ENCODE measurements at regions not wholly inside any gene's neighbourhood (a gene's known extent, or its start where the extent isn't known, plus 50 kb on each side); places are given as distances from the start of the nearest gene placed in this dataset.
"Not testable (repeated sequence)": the region's sequence is repeated elsewhere in the genome, so short reads cannot be mapped to it uniquely, and the experiment has no call there.

GRCh38 chr9:107571148-107571547, 81.6 kb upstream of the KLF4 start:
- DNase-seq, result no peak

DNA sequence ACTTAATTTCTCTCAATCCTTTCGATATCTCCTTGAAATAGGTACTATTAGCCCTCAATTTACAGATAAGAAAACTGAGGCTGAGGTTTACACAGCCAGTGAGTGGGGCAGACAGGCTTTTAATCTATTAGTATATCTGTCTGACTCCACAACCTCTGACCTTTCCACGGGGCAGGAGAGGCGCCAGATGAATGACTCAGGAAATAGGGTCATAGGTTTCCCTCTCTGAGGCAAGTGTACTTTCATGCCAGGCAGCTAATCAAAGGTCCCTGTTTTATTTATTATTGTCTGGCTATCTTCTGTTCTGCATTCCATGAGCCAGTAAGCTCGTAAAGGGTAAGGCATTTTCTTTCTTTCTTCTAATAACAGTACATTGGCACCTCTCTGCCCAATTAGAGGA, 79.6 kb upstream of the KLF4 start:
- no peak for DNase-seq

DNA sequence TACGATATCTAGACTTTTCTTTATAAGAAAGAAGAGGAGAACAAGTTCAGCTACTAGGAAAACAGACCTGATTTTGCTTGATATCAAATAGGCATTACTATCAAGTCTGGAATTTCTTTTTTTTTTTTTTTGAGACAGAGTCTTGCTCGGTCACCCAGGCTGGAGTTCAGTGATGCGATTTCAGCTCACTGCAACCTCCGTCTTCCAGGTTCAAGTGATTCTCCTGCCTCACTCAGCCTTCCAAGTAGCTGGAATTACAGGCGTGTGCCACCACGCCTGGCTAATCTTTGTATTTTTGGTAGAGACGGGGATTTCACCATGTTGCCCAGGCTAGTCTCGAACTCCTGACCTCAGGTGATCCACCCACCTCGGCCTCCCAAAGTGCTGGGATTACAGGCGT, 78.8 kb upstream of the KLF4 start:
- not testable (repeated sequence) for DNase-seq

GRCh38 chr9:107567462-107567861, 77.9 kb upstream of the KLF4 start:
- no peak for DNase-seq

DNA sequence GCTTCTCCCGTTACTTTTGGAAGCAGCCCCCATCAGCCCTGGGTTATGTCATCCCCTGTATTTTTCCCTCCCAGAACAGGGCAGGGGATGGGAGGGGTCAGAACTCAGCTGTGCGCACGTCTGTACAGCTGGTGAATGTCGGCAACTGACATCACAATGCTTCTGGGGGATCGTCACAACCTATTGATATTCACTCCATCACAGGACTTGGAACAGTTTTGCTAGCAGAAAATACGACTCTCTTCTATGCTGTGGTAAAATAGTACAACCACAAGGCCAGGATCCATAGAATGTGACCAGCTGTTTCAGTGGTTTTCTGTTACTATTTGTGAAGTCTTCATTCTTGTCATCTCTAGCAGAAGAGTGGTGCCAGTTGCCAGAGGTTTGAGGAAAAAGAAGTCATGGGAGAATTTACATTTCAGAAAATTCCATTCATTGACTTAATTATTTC, 77.1 kb upstream of the KLF4 start:
- DNase-seq, result no peak

DNA sequence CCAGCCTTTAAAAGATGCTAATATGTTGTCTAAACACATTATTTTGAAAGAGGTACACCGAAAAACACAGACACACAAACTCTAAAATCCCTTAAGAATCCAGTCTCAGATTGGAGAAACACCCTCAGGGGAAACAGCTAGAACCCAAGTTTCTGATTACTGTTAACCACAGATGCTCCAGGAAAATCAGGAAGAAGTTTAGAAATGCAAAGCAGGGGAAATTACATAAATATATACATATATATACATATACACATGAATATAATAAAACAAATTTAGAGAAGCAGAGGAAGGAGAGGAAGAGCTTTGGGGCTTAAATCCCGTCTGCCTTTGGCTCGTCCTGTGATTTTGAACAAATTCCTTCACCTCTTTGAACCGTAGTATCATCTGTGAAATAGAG, 73.2 kb upstream of the KLF4 start:
- DNase-seq, result no peak

DNA sequence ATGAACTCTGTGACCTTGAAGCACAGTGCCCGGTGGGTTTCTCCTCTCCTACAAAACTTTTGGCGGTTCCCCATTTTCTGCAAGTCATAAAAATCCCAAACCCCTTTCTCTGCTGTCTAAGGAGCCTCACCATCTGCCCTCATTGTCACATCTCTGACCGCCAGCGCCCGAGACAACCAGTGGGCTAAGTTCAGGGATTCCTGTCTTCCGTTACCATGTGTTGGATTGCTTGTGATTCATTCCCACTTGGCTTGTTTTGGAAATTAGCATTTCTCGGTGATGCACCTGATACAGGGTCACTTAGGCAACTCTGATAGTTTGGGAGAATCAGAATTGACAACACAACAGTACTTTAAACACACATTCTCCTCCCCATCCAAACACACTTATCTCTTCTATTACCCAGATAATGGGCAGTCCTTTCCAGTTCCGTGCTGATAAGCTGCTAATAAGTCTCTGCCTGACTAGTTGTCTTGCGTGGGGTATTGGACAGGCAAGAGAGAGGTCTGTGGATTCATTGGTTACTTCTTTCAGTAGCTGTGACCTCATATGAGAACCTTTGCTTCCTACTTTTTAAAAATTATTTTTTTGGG, 70.0 kb upstream of the KLF4 start:
- no peak for DNase-seq

- no peak for DNase-seq
These were observed 67.8 kb upstream of the KLF4 start for GRCh38 chr9:107557236-107557990.

DNA sequence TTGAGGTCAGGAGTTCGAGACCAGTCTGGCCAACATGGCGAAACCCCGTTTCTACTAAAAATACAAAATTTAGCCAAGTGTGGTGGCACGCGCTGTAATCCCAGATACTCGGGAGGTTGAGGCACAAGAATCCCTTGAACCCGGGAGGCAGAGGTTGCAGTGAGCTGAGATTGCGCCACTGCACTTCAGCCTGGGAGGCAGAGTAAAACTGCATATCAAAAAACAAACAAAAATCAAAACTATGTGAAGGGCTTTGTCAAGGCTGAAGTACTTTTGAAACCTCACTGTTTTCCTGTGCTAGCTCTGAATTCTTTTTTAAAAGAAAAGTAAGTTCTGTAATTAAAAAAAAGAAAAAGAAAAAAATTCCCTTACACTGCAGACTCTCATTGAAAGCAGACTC, 65.1 kb upstream of the KLF4 start:
- DNase-seq, result no peak

DNA sequence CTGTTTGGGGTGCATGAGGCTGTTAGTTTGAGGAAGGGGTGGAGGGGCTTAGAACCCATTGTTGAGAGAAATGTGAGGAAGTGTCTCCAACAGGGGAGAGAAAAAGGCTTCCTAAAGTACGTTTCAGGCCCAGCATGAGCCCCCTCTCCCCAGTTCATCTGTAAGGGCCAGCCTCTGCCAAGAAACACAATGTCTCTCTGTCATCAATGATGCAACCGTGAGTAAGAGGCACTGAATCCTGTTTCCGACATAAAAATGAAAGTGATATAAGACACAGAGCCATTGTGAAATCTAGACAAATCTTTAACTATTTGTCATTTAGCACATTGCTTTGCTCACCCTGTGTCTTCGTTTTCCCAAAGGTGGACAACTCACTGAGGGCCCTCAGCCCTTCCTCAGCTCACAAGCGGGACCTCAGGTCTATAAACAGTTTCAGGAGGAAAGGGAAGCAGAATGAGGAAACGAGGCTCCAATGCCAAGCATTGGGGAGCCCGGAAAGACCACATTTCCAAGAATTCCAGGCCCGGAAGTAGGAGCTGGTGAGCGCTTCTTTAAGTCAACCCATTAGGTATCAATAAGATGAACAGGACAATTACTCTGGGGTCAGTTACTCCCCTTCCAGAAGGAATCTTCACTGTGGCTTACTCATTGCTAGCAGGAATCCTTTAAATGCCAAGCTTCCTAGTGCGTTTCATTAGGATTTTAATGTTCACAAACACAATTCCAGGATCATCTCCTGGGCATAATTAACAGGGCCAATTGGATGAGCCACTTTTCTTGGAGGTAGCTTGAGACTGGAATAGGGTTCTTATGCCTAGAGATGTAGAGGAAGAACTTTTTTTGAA, 59.0 kb upstream of the KLF4 start:
- no peak for DNase-seq

- no peak for DNase-seq
These were observed 58.3 kb upstream of the KLF4 start for GRCh38 chr9:107547772-107548297.

DNA sequence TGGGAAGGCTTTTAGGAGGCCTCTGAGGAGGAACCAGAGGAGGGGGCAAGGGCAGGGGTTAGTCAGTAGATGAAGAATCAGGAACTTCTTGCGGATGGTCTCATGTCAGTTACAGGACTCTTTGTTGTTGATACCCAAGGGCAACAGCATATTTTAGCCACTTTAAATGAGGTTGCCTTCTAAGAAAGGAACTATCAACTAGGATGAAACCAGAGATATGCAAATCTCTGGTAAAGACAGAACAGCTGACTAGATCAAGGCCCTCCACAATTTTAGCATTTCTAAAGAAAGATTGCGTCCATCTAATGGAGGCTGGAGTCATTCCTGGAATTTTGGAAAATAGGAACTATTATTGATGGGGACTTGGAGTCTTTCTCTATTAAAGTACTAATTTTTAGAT, 57.7 kb upstream of the KLF4 start:
- no peak for DNase-seq

GRCh38 chr9:107546859-107547258, 57.3 kb upstream of the KLF4 start:
- DNase-seq, result no peak

- DNase-seq, result no peak
These were observed 55.5 kb upstream of the KLF4 start for GRCh38 chr9:107545036-107545435.

- DNase-seq, result no peak
These were observed 53.0 kb upstream of the KLF4 start for GRCh38 chr9:107542411-107543157.

- DNase-seq, result no peak
These were observed 52.0 kb upstream of the KLF4 start for GRCh38 chr9:107541523-107541922.

- no peak for DNase-seq
These were observed 50.6 kb upstream of the KLF4 start for GRCh38 chr9:107540164-107540561.

DNA sequence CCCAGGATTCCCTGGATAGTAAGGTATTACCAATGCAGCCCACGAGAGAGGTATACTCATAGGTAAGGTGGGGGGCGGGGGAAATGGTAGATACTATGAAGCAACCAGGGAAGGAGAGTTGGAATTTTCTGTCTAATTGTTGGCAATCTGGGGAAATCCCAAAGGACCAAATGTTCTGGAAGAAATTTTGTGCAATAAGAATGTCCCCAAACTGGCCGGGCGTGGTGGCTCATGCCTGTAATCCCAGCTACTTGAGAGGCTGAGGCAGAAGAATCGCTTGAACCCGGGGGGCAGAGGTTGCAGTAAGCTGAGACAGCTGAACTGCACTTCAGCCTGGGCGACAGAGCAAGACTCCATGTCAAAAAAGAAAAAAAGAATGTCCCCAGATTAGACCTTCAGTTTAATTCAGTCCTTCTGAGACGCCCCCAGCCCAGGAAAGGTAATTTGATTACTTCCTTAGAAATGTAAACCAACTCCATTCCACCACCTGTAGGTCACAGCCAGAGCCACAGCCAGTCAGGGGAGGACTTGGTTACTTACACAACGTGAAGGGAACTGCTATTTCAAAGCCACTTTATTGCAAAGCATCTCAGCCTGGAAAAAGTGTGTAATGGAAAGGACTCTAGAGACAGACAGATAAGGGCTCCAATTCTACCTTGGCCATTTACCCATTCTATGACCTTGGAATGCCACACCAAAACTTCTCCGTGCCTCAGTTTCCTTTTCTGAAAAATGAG, 50.0 kb upstream of the KLF4 start:
- no peak for DNase-seq

Measured in NCI-H2029 treated with DMSO at 0.1 percent for 48 hours (cell line).